NOMO-1 (cell line): ENCODE measurements at regions not wholly inside any gene's neighbourhood (a gene's known extent, or its start where the extent isn't known, plus 50 kb on each side); places are given as distances from the start of the nearest gene placed in this dataset.

Experiments
- DNase-seq, 2 experiments: peaks; one replicate each; lab custom pipeline; 2025; ENCODE audit not compliant: unreplicated experiment in 2 of 2; lab: John Stamatoyannopoulos, UW

DNA sequence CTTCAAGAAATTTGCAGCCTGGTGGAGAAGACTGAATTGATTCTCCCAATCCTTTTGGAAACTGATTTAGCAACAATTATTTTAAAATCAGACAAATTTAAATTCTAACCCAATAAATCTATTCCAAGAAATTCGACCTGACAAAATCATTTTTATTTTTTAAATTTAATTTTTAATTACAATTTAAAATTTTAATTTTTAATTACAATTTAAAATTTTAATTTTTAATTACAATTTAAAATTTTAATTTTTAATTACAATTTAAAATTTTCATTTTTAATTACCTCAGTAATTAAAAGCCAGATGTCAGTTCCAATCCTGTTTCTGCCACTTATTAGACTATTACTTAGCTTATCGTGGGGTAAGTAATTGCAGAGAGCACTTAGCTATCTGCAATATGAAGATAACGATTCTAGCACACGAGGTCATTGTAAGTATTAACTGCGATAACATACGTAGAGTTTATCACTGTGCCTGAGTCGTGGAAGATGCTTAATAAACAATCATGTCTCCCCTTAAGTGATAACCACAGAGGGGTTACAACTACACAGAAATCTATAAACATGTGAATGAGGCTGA lies 346.4 kb upstream of the SLC24A2 start:
- DNase-seq: no peak

DNA sequence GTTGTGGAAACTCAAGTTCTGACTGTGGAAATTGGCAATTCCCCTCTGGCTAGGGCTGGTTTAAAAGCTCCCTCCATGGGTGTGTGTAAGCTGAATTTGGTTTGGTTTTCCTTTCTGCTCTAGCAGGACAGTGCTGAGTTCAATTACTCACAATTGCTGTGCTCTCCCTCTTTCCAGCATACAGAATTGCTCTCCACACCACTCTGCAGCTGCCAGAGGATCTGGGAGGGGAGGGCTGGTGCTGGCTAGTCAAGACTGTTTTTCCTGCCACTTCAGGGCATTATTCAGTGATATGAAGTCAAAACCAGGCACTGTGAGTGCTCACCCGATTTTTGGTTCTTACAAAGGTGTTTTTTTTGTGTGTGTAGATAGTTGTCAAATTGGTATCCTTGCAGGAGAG lies 336.9 kb upstream of the SLC24A2 start:
- DNase-seq: no peak

DNA sequence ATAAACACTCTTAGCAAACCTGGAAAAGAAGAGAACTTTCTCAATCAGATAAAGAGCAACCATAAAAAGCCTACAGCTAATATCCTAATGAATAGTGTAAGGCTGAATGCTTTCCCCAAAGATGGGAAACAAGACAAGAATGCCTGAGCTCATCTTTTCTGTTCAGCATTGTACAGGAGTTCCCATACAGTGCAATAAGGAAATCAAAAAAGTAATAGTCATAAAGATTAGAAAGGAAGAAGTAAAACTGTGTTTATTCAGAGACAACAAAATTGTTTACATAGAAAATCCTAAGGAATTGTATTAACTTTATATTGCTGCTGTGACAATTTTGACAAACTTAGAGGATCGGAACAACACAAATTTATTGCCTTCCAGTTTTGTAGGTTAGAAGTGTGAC lies 330.7 kb upstream of the SLC24A2 start:
- DNase-seq: no peak

DNA sequence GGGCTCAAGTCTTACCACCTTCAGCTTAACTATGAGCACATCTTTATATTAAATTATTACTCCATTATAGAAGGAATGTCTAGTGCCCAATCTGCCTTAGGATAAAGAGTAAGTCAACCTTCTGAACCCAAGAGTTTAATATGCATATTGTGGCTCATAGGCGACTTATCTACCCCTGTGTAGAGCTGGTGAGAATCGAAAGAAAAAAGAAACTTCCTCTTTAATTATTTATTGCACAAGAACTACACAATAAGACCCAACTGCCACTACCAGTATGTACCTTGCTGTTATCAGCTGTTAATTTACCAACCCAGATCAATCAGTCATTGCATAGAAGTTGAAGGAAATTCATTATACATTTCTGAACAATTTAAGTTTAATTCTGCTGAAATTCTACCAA lies 329.1 kb upstream of the SLC24A2 start:
- DNase-seq: peak; percentile 2 to 62

DNA sequence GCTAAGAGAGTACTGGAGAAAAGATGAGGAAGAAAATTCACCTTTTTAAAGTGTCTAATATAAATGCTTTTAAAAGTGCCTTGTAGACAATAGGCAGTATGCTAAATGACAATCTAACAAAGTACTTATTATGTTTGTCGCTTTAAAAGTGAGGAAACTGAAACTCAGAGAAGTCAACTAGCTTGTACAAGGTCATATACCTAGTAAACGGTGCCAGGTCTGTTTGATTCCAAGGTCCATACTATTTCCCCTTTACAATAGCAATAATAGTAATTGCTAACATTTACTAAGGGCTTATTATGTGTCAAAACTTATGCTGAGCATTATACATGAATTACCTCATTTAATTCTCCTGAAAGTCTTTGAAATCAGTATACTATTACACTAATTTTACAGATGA lies 328.6 kb upstream of the SLC24A2 start:
- no peak for DNase-seq

DNA sequence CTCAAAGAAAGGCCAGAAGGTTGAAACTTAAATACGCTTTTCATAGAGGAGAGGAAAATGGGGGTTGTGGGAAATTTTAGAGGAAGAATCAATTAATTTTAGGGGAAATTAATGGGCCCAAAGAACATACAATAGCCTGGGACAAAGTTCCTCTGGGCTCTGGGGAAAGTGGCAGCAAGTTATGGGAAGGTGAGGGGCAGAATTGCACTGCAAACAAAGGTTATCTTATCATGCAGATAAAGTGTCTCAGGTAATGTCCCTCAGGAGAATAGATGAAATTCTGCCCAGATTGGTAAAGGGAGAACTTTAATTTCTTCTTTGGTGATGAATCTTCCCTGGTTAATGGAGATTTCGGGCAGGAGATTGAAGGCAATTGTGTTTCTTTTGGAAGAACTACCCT lies 326.1 kb upstream of the SLC24A2 start:
- no peak for DNase-seq

DNA sequence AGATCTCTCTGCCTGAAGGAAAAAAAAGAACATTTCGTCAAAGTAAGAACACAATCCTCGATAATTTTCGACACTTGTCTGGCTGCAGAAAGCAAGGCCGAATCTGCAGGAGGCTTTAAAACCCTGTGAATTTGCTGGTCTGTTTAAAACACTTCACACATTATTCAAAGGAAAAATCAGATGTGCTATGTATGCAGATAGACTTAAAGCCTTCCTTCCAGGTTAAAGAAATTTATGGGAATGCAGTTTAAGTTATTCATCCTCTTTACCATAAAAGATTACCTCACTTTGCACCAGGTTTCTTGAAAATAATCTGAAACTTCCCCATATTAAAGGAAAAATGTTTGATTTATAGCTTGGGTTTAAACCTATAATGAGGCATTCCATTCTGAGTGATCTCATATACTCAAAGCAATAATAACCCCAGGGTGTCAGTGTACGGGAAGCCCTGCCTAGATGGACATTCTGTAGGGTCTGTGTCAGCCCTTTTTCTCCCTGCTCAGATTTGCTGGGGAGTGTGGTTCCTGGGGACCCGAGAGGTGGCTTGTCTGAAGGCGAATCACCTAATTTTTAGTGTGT lies 323.5 kb upstream of the SLC24A2 start:
- no peak for DNase-seq

DNA sequence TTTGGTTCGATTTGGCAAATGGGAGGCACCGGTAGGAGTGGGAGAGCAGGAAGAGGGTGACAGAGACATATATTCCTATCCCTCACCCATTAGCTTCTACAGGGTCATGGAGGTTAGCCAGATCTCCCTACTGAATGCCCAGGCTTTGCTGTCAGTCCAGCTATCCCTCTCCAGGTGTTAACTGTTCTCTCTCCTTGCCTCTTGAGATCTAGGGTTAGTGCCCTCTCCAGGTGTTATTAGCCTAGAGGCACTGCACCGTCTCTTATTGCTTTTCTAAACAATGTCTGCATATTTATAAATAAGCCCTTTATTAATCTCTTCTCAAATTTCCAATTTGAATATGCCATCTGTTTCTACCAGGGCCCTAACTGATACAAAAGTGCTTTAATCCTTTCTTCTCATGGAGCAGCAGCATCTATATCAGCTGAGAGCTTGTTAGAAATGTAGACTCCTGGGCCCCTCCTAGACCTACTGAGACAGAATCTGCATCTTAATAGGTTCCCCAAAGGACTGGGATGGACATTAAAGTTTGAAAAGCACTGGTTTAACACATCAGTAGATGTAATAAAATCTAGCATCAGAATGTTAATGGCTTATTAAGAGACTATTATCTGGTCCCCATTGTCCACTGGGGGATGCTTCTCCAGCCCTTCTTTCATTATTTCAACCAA lies 322.5 kb upstream of the SLC24A2 start:
- DNase-seq: no peak

DNA sequence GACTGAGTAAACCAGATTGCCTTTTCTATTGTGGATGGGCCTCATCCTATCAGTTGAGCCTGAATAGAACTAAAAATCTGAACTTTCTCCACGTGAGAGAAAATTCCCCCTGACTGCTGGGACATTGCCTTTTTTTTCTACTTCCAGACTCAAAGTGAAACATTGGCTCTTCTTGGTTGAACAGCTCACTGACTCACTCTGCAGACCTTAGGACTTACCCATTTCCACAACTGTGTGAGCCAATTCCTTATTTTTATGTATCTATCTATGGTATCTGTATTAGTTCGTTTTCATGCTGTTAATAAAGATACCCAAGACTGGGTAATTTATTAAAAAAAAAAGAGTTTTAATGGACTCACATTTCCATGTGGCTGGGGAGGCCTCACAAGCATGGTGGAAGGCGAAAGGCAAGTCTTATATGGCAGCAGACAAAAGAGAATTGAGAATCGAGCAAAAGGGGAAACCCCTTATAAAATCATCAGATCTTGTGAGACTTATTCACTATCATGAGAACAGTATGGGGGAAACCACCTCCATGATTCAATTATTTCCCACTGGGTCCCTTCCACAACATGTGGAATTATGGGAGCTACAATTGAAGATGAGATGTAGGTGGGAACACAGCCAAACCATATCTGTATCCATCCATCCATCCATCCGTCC lies 306.7 kb upstream of the SLC24A2 start:
- DNase-seq: no peak

DNA sequence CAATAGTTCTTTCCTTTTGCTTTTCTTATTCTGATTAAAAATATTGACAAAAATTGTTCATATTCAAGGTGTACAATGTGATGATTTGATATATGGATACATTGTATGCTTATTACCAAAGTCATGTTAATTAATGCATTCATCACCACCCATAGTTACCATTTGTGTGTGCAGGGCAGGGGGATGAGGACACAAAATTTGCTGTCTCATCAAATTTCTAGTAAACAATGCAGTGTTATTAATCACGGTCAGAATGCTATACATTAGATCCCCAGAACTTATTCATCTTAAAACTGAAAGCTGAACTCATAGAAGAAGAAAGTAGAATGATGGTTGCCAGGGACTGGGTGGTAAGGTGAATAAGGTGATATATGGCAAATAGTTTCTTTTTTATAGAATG lies 303.7 kb upstream of the SLC24A2 start:
- DNase-seq: no peak

DNA sequence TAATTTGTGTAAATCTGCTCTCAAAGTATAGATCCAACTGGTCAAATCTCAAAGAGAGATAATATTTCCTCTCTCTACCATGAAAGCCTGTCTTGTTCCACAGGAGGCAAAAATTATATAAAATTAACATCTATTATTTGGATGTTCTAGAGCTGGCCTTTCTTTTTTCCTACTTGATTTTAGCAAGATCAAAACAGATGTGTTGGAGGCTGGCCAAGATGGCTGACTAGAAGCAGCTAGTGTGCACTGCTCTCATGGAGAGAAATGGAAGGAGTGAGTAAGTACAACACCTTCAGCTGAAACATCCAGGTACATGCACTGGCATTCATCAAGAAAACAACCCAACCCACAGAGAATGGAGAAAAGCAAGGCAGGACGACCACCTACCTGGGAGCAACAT lies 298.6 kb upstream of the SLC24A2 start:
- no peak for DNase-seq

DNA sequence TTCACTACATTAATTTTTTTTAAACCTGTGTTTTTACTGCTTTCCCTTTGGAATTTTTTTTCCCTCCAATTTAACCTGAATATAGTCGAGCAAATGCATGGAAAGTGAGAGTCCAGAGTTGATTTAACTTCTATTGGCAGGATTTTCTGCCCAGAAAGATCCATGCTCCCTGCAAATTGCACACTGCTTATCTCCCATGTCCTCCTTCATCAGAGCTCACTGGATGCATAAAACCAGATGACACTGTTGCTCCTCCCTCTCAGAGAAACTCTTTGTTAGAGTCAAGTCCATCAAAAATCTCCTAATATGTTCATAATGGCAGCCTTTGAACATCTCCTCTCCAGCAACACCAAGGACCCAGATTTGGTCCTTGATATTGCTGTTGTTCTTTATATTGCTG lies 297.0 kb upstream of the SLC24A2 start:
- no peak for DNase-seq

DNA sequence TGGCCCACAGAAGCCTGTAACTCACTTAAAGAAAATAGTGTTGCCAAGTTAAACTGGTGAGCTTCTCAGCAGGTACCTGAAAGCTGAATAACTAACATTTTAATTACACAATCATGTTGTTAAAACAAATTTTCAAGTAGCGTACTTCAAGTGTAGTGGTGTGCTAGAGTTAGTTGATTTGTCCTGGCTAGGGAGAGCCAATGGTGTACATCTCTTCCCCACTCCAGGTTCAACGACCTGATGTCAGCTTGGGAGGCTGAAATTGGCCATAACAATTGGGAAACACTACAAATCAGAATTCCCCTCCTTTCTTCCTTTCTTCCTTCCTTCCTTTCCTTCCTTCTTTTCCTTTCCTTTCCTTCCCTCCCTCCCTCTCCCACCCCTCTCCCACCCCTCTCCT lies 295.3 kb upstream of the SLC24A2 start:
- DNase-seq: no peak

DNA sequence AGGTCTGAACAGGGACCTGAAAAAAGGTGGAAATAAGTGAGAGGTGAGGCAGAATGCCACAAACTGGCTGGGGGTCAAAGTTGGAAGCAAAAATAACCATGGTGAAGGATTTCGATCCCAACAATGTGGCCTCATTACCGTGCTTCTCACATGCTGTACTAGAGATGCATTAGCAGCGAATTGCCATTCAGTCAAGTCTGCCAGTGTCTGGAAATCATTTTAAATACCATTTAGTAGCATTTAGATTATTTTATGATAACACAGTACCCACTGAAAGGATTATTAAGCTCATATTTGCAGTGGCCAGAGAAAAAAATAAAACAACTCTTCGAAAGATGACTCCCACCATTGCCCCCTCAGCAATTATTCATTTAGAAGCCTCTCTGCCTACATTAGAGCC lies 294.6 kb upstream of the SLC24A2 start:
- no peak for DNase-seq

DNA sequence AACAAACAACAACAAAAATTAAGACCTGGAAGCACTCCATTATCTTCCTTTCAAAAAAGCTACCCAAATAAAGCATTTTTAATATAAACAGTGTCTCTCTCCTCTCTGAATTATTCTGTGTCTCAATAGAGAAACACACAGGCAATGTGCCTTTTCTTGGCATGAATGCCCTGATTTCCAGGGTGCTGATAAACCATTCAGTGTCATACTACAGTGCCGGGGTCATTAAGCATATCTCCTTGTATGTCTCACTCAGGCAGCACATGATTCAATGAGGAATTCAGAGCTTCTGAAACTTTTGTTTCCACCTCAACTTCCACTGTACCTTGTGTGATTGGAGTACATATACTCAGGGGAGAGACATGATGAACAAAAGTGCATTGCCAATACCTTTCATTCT lies 294.0 kb upstream of the SLC24A2 start:
- DNase-seq: no peak

DNA sequence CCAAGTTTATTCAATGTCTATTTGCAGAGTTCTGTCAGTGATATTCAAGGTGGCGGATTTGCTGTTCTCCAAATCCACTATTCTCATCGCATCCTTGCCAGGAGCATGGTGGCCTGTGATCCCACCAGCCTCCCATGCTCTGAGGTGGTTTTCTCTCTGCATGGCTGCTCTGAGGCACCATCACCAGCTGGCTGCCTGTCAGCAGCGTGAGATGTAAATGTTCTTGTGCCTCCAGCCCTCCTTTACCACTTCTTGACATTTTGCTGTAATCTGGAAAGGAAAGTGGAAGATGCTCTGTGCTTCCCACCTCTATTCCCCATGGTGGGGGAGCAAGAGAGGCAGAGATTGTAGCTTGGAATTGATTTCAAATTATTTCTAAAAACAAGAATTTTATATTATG lies 293.6 kb upstream of the SLC24A2 start:
- DNase-seq: no peak

DNA sequence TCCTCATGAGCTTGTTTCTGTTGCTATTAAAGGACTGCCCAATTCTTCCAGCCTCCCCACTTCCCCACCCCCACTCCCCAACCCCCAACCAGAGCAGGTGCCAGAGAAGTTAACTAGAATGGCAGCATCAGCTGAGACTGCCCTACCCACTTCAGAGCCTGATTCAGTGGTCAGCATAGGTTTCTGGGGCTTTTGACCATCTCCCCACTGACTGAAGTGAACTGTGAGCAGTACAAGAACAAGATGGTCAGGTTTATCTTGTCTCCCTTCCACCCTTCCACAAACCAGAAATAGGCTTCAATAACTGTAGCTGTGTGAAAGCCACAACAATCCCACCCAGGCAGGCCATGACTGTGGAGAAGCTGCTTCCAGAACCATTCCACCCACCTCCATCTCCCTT lies 289.4 kb upstream of the SLC24A2 start:
- no peak for DNase-seq

DNA sequence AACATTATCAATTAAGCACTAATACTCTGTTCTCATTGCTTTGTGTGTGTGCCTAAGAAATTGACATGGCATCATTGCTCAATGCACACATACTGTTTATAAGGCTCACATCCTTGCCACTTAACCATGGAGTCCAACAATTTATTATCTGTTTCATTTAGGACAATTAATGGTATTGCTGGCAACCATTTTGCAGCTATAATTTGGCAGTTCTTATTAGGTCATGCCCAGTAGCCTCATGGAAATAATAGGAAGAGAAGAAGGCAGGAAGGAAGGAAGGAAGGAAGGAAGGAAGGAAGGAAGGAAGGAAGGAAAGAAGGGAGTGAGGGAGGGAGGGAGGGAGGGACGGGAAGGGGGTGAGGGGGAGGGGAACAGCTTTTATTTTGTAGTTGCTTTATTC lies 285.5 kb upstream of the SLC24A2 start:
- no peak for DNase-seq

DNA sequence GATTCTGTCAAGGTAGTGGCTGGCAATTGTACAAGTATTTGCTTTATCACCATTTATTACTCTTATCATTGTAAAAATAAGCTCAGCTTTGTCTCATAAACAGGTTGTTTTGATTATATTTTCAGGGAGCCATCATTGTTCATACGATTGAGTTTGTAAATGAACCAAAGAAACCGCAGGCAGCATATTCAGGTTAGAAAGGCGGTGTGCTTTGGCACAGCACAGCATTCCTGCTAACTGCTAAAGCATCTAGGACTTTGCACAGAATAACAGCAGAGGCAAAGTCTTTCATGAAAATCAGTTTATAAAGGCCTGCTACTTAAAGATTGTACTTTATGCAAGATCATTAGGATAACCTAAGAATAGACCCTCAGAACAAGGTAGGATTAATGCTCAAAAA lies 281.5 kb upstream of the SLC24A2 start:
- DNase-seq: no peak

DNA sequence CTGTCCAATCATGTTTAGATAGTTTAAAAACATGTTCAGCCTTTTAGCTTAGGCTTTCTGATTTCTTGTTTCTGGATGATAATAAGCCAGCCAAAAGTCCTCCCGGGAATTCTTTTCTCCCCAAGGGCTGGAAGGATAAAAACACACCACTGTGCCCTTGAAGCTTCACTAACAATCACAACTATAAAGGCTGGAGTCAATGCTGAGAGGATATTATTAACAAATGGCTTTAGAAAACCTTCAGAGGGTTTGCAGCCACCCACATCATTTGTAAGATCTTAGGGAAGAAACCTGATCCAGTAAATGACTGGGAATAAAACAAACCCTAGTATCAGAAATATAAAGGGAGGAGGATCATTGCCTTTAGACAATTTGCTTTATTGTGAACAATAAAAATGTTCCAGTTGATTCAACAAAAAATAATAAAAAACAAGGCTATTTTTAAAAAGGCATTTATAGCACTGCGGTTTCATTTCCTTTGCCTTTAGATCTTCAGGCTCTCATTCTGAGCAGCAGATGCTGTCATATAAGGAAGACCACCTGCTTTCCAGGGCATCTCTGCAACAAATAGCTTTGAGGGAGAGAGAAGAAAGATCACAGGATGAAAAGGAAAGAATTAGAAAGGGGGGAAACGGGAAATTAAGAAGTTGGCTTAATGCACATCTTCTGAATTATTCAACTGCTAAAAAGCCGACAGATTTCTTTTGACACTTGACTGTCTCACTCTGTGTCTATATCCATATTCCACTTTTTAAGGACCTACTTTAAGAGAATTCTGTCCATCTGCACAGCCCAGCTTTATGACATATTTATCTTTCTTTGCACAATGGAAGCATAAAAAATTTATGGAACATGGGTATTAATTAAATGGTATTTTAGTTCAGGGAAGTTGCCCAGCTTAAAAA lies 277.2 kb upstream of the SLC24A2 start:
- DNase-seq: no peak

DNA sequence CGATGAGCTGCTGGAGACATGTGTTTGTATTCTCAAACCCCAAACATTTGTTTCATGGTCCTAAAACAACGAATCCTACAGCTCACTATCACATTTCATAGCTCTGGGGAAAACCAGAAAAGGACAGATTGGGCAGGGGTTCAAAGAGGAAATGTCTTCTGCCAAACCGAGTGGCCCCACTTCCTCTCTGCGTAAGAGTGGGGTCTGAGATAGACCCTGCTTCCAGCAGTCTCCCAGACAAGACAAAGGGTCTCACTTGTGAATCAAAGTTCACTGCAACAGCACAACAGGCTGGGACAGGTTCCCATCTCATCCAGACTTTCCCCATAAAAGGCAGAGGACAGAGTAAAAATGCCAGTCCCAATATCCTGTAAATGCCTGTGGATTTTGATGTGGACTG lies 276.2 kb upstream of the SLC24A2 start:
- no peak for DNase-seq
